WERI-Rb-1 (cell line): ENCODE measurements at regions not wholly inside any gene's neighbourhood (a gene's known extent, or its start where the extent isn't known, plus 50 kb on each side); places are given as distances from the start of the nearest gene placed in this dataset.

ENCODE experiments used
- DNase-seq: peaks from one replicate; pipeline ENCODE4 v3.0.0-alpha.2; 2020
- H3K27ac ChIP-seq: fragments of 250-450 bp; sonication (Bioruptor Pico); 2 replicates; pipeline ENCODE4 v1.5.1; 2020; ENCODE audit warnings: mild to moderate bottlenecking, moderate library complexity
- H3K27me3 ChIP-seq: fragments of 250-450 bp; sonication (Bioruptor Pico); 2 replicates; pipeline ENCODE4 v1.5.1; 2021; ENCODE audit warnings: mild to moderate bottlenecking, low read depth, moderate library complexity; ENCODE audit not compliant: insufficient read depth, severe bottlenecking
- H3K36me3 ChIP-seq: fragments of 250-450 bp; sonication (Bioruptor Pico); 2 replicates; pipeline ENCODE4 v1.5.1; 2020; ENCODE audit warnings: mild to moderate bottlenecking, moderate library complexity
- H3K4me3 ChIP-seq: 2 replicates; pipeline ENCODE4 v1.5.1; 2011; ENCODE audit warnings: low read depth, mild to moderate bottlenecking, control low read depth, low read length
- H3K9me3 ChIP-seq: fragments of 250-450 bp; sonication (Bioruptor Pico); 2 replicates; pipeline ENCODE4 v1.5.1; 2021; ENCODE audit warnings: mild to moderate bottlenecking, moderate library complexity; ENCODE audit not compliant: severe bottlenecking
- TF ChIP-seq, protein P1 (sequence below): IDR thresholded peaks from 2 replicates; pipeline ENCODE4 v1.5.1; 2011; ENCODE audit warnings: low read depth, mild to moderate bottlenecking, control low read depth, inconsistent platforms, low read length

DNA sequence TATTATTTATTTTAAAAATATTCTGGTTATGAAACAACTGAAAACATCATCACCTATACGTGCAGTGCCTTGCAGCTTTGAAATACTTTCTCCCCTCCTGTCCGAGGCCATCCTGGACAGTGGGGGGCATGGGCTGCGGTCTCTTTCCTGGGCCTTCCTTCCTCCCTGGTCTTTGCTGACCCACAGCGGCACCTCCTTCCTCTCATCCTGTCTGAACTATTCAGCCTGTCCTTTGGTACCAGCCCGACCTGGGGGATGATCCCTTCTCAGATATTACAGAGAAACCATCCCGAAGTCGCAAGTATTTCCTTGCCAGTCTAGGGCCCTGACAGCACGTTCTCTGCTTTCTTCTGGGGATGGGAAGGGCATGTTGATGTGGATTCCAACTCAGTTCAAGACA lies 736.6 kb upstream of the HS6ST1 start:
- DNase-seq: no peak
- Histone ChIP-seq H3K36me3 (no peaks in the 10 kb centered on the region), H3K27ac (no peak overlapping the region), H3K4me3 (no peak overlapping the region), H3K27me3 (no peaks in the 10 kb centered on the region), H3K9me3 (no peaks in the 10 kb centered on the region)
- TF ChIP-seq, protein P1, sequence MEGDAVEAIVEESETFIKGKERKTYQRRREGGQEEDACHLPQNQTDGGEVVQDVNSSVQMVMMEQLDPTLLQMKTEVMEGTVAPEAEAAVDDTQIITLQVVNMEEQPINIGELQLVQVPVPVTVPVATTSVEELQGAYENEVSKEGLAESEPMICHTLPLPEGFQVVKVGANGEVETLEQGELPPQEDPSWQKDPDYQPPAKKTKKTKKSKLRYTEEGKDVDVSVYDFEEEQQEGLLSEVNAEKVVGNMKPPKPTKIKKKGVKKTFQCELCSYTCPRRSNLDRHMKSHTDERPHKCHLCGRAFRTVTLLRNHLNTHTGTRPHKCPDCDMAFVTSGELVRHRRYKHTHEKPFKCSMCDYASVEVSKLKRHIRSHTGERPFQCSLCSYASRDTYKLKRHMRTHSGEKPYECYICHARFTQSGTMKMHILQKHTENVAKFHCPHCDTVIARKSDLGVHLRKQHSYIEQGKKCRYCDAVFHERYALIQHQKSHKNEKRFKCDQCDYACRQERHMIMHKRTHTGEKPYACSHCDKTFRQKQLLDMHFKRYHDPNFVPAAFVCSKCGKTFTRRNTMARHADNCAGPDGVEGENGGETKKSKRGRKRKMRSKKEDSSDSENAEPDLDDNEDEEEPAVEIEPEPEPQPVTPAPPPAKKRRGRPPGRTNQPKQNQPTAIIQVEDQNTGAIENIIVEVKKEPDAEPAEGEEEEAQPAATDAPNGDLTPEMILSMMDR: no peak

DNA sequence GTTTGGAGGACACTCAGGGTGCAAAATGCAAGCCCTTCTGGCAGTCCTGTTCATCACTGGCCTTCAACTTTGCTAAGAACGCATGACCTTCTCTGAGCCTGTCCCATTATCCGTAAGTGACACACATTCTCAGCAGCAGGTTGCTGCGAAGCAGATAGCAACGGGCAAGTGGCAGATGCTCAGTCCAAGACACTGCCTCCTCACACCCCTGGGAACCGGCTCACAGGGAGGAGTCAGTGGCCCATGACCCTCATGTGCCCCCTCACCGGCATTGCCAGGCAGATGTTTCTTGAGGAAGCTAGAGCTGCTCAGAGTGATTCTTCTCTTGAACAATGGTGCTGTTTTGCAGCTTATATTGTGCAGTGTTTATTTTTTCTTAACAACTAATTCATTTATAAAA lies 737.2 kb upstream of the HS6ST1 start:
- Histone ChIP-seq H3K36me3 (no peaks in the 10 kb centered on the region), H3K27ac (no peak overlapping the region), H3K9me3 (no peaks in the 10 kb centered on the region), H3K27me3 (no peaks in the 10 kb centered on the region), H3K4me3 (no peak overlapping the region)
- TF ChIP-seq, protein P1: no peak
- no peak for DNase-seq

DNA sequence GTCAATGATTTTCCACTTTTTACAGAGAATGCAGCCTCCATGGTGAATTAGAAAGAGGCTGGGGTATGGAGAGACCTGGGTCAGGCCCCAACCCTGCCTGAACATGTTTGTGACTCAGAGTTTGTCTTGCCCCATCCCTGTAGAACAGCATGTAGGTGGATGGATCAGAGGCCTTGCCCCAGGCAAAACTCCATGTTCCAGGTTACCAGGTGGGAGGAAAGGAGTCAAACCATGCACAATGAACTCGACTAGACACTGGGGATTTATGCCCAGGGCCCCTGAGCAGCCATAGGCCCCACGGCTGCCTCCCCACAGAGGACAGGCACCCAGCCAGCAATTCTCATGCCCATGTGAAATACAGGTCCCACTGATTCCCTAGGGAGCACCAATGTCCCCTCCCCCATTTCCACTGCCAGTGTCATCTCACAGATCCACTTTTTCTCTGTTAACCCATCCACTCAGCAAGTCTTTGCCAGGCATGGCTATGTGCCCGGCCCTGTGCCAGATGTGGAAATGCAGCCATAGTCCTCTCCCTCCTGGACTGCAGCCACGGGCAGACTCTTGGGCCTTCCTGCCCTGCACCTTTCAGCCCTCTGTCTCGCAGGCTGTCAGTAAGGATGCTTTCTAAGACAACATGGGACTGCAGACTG lies 737.8 kb upstream of the HS6ST1 start:
- no peak for DNase-seq
- Histone ChIP-seq H3K27me3 (no peaks in the 10 kb centered on the region), H3K4me3 (no peak overlapping the region), H3K36me3 (no peaks in the 10 kb centered on the region), H3K27ac (no peak overlapping the region), H3K9me3 (no peaks in the 10 kb centered on the region)
- TF ChIP-seq, protein P1: no peak

DNA sequence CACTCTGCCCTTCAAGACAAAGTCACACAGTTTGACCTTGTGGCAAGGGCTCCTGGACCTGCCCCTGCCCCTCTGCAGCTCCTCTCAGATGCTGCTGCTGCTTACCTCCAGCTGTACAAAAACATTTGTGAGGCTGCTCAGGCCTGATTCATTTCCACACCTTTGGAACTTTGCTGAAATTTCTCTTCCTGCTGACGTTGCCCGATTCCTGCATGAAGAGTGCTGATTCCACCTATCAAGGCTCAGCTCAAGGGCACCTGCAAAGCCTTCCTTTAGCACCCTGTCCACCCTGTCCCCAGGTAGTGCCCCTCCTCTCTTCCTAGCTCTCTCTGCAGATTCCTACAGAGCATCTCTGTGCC lies 738.3 kb upstream of the HS6ST1 start:
- Histone ChIP-seq H3K4me3 (no peak overlapping the region), H3K36me3 (no peaks in the 10 kb centered on the region), H3K27ac (no peak overlapping the region), H3K27me3 (no peaks in the 10 kb centered on the region), H3K9me3 (no peaks in the 10 kb centered on the region)
- no peak for DNase-seq
- TF ChIP-seq, protein P1: no peak

DNA sequence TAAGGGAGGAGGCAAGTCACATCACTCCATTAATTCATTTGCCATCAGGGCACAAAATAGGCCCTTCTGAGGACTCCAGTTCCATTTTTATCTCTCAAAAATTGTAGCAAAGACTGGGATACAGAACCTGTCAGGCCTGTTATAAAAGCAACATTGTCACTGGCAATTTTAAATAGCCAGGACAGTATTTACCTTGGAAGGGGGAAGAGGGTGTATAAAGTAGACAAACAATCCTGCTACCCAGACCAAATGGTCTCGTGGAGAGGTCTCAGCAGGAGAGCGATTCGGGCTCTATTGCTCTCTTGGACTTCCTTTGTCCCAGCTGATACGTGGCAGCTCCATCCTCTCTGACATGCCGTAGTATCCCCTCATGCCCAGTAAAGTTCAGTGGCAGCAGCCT lies 740.3 kb upstream of the HS6ST1 start:
- DNase-seq: no peak
- Histone ChIP-seq H3K27ac (no peak overlapping the region), H3K4me3 (no peak overlapping the region), H3K9me3 (no peaks in the 10 kb centered on the region), H3K36me3 (no peaks in the 10 kb centered on the region), H3K27me3 (no peaks in the 10 kb centered on the region)
- TF ChIP-seq, protein P1: no peak

DNA sequence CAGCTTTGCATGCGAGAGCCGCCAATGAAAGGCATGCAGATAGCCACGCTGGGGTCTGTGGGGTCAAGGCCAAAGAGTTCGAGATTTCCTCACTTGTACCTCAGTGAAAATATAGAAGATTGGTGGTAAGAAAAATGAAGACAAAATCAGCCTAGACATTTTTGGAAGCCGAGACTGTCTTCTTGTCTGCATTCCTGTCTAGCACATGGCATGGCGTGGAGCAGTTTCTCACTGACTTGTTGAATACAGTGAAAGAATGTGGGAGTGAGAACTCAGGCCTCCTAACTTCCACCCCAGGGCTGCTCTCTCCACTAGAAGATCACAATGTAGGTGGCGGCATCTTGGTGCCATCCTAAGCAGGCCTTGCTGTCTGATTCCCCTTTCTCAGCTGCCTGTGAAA lies 740.8 kb upstream of the HS6ST1 start:
- no peak for DNase-seq
- Histone ChIP-seq H3K36me3 (no peaks in the 10 kb centered on the region), H3K27me3 (no peaks in the 10 kb centered on the region), H3K4me3 (no peak overlapping the region), H3K27ac (no peak overlapping the region), H3K9me3 (no peaks in the 10 kb centered on the region)
- TF ChIP-seq, protein P1: no peak
